PFSK-1 (cell line): ENCODE measurements at regions not wholly inside any gene's neighbourhood (a gene's known extent, or its start where the extent isn't known, plus 50 kb on each side); places are given as distances from the start of the nearest gene placed in this dataset.

Experiments used
- TAF1 ChIP-seq: IDR thresholded peaks from 2 replicates; pipeline ENCODE4 v1.6.1; 2012; ENCODE audit warnings: low read length, control low read depth, borderline replicate concordance; ENCODE audit not compliant: insufficient read depth
- TF ChIP-seq, protein P1 (sequence below), 2 experiments: IDR thresholded peaks; 2 replicates each; pipeline versions ENCODE4 v1.6.1 to v1.8.0; 2011 to 2012; ENCODE audit warnings: low read depth in 2 of 2, low read length in 2 of 2, control low read depth in 1 of 2, inconsistent platforms in 1 of 2, mild to moderate bottlenecking in 1 of 2, moderate library complexity in 1 of 2; ENCODE audit not compliant: insufficient read depth in 1 of 2

DNA sequence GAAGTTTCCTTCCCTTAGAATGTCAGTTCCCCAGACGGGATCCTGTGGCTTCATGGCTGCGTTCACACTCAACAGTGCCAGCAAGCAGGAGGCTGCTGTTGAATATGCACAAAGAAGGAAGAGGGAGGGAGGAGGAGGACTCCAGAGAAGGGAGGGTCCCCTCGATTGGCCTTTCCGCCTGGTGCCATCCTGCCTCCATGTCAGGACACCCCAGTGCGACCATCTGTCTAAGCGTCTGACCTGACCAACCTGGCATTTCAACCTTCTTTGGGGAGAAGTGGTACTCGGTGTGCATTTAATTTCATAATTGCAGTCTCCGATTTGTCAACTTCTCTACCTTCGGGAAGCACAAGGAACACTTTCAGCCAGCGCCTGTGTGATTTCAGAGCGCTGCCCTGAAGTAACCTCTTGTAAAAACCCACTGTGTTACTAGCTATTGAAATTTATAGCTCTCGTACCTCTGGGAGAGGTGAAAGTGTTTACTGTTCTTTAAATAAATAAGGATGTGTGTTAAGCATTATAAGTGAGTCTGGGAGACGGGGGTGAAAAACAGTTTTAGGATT, 1491.9 kb downstream of the TBC1D22A start:
- TF ChIP-seq, protein P1, sequence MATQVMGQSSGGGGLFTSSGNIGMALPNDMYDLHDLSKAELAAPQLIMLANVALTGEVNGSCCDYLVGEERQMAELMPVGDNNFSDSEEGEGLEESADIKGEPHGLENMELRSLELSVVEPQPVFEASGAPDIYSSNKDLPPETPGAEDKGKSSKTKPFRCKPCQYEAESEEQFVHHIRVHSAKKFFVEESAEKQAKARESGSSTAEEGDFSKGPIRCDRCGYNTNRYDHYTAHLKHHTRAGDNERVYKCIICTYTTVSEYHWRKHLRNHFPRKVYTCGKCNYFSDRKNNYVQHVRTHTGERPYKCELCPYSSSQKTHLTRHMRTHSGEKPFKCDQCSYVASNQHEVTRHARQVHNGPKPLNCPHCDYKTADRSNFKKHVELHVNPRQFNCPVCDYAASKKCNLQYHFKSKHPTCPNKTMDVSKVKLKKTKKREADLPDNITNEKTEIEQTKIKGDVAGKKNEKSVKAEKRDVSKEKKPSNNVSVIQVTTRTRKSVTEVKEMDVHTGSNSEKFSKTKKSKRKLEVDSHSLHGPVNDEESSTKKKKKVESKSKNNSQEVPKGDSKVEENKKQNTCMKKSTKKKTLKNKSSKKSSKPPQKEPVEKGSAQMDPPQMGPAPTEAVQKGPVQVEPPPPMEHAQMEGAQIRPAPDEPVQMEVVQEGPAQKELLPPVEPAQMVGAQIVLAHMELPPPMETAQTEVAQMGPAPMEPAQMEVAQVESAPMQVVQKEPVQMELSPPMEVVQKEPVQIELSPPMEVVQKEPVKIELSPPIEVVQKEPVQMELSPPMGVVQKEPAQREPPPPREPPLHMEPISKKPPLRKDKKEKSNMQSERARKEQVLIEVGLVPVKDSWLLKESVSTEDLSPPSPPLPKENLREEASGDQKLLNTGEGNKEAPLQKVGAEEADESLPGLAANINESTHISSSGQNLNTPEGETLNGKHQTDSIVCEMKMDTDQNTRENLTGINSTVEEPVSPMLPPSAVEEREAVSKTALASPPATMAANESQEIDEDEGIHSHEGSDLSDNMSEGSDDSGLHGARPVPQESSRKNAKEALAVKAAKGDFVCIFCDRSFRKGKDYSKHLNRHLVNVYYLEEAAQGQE (IDR thresholded peaks at IDR 0.05; ENCODE audit: insufficient read depth in 1 of 2, low read depth in 2 of 2, low read length in 2 of 2): no peak
- TF ChIP-seq TAF1: no peak
